ENCODE measurements at regions not wholly inside any gene's neighbourhood (a gene's known extent, or its start where the extent isn't known, plus 50 kb on each side); places are given as distances from the start of the nearest gene placed in this dataset.

- H3K9me3 ChIP-seq (ENCODE audit: control insufficient read depth, insufficient read depth, low read length), result no peaks in the 10 kb centered on the region
- intact Hi-C loops (cut with micrococcal nuclease), result no loop called here
- H3K27me3 ChIP-seq (ENCODE audit: control insufficient read depth, insufficient read depth, low read length), result no peaks in the 10 kb centered on the region
- DNase-seq (no peak), ATAC-seq (no peak)
- TF ChIP-seq CTCF (IDR thresholded peaks at IDR 0.05), result no peak
- H3K36me3 ChIP-seq (ENCODE audit: control insufficient read depth, insufficient read depth, low read length), result no peaks in the 10 kb centered on the region
- no peaks in the 10 kb centered on the region for H3K9me3 Mint-ChIP-seq
- no peak overlapping the region for H3K27ac ChIP-seq (ENCODE audit: low read length)
- no peak overlapping the region for H3K27ac Mint-ChIP-seq
- H3K4me3 Mint-ChIP-seq, result no peak overlapping the region
- H3K36me3 Mint-ChIP-seq, result no peaks in the 10 kb centered on the region
- H3K27me3 Mint-ChIP-seq (ENCODE audit: low read depth in 2 of 2), result no peaks in the 10 kb centered on the region
- peaks cover 0 to 5% of the 10 kb centered on the region in 2 donors for H3K4me1 Mint-ChIP-seq
- H3K4me1 ChIP-seq (ENCODE audit: control insufficient read depth, insufficient read depth, low read length), result no peaks in the 10 kb centered on the region
- no peak overlapping the region for H3K4me3 ChIP-seq (ENCODE audit: low read length)
Measured at GRCh38 chr17:59511726-59512125, 53.7 kb upstream of the DHX40 start.

GRCh38 chr17:59512844-59513385, 52.5 kb upstream of the DHX40 start:
- ATAC-seq, result no peak
- TF ChIP-seq CTCF (IDR thresholded peaks at IDR 0.05), result no peak

DNA sequence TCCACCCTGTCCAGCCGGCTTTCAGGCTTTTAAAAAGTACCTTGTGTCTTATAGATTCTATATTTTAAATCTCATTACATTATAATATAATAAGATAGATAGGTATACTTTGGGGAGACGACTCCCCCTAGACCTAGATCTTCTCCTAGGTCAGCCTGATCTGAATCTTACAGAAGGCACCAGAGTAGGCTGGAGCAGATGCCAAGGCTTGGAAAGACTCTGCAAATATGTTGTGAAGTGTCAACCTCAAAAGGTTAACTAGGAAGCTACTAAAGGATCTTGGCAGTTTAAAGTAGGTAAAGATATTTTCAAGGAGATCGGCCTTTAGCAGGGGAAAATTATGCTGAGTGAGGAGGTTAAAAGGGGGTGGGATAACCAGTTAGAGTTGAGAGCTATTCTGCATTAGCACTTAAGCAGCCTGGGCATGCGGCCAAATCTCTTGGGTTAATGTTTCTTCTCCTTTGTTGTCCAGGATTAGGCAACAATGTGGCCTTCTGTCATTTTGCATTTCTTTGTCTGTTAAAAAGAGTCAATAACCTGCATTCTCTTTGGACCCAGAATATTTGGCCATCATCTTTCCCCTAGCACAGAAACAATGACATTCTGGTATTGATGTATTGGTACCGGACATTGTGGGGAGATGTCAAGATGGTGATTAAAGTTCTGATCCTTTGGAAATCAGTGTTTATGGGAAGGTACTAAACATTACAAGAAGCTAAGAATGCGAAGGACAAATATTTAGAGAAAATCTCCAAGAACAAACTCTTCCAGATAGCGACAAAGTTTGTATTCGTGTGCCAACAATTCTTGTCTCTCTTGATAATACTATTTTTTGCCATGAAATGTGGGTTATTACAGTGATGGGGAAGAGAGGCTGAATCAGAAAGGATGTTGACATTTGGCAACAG, 51.2 kb upstream of the DHX40 start:
- TF ChIP-seq CTCF (IDR thresholded peaks at IDR 0.05), result no peak
- WGBS (ENCODE audit: insufficient coverage), result 84% methylated on average over 3 of the region's 8 CpGs
- no peaks in the 10 kb centered on the region for H3K36me3 ChIP-seq (ENCODE audit: control insufficient read depth, insufficient read depth, low read length)
- no peaks in the 10 kb centered on the region for H3K9me3 ChIP-seq (ENCODE audit: control insufficient read depth, insufficient read depth, low read length)
- DNase-seq (no peak), ATAC-seq (no peak)
- H3K4me1 Mint-ChIP-seq, result peaks cover 0 to 5% of the 10 kb centered on the region in 2 donors
- H3K27me3 ChIP-seq (ENCODE audit: control insufficient read depth, insufficient read depth, low read length), result no peaks in the 10 kb centered on the region
- H3K27ac ChIP-seq (ENCODE audit: low read length), result no peak overlapping the region
- H3K27me3 Mint-ChIP-seq (ENCODE audit: low read depth in 2 of 2), result no peaks in the 10 kb centered on the region
- H3K4me1 ChIP-seq (ENCODE audit: control insufficient read depth, insufficient read depth, low read length), result no peaks in the 10 kb centered on the region
- no peak overlapping the region for H3K4me3 Mint-ChIP-seq
- intact Hi-C loops (cut with micrococcal nuclease), result no loop called here
- H3K36me3 Mint-ChIP-seq, result no peaks in the 10 kb centered on the region
- H3K27ac Mint-ChIP-seq, result no peak overlapping the region
- no peak overlapping the region for H3K4me3 ChIP-seq (ENCODE audit: low read length)
- no peaks in the 10 kb centered on the region for H3K9me3 Mint-ChIP-seq

More at GRCh38 chr17:59512844-59513385, 52.5 kb upstream of the DHX40 start:
- WGBS (ENCODE audit: insufficient coverage), result 84% methylated on average over 5 of the region's 6 CpGs
- intact Hi-C loops (cut with micrococcal nuclease), result no loop called here
- Histone ChIP-seq H3K4me3 (ENCODE audit: low read length) (no peak overlapping the region), H3K9me3 (ENCODE audit: control insufficient read depth, insufficient read depth, low read length) (no peaks in the 10 kb centered on the region), H3K27me3 (ENCODE audit: control insufficient read depth, insufficient read depth, low read length) (no peaks in the 10 kb centered on the region), H3K36me3 (ENCODE audit: control insufficient read depth, insufficient read depth, low read length) (no peaks in the 10 kb centered on the region), H3K4me1 (ENCODE audit: control insufficient read depth, insufficient read depth, low read length) (no peaks in the 10 kb centered on the region), H3K27ac (ENCODE audit: low read length) (no peak overlapping the region)
- Mint-ChIP-seq H3K36me3 (no peaks in the 10 kb centered on the region), H3K27ac (no peak overlapping the region), H3K27me3 (ENCODE audit: low read depth in 2 of 2) (no peaks in the 10 kb centered on the region), H3K4me1 (peaks cover 0 to 5% of the 10 kb centered on the region in 2 donors), H3K9me3 (no peaks in the 10 kb centered on the region), H3K4me3 (no peak overlapping the region)
- DNase-seq, result no peak

Data from natural killer cell (primary cell).